Spleen (tissue), 11 donors: ENCODE measurements at regions not wholly inside any gene's neighbourhood (a gene's known extent, or its start where the extent isn't known, plus 50 kb on each side); places are given as distances from the start of the nearest gene placed in this dataset.

Experiments used
- DNase-seq: peaks from one replicate; pipeline ENCODE4 v3.0.0-alpha.2; 2020
- H3K27ac ChIP-seq, 8 donors: fragments of 200-600 bp; sonication (generic) in 7 of 8; 1 replicate in 4 of 8; 2 replicates in 4 of 8; pipeline versions ENCODE4 v1.5.0 to v1.8.0; 2016 to 2021; ENCODE audit warnings: inconsistent platforms in 4 of 8, mild to moderate bottlenecking in 4 of 8, moderate library complexity in 1 of 8
- H3K27me3 ChIP-seq, 7 donors: fragments of 200-600 bp; sonication (generic) in 6 of 7; replicated peaks in 1 of 7; 1 replicate in 4 of 7; 2 replicates in 3 of 7; pipeline versions ENCODE4 v1.5.0 to v1.8.0; 2016 to 2021; ENCODE audit warnings: inconsistent platforms in 3 of 7, mild to moderate bottlenecking in 1 of 7
- H3K36me3 ChIP-seq, 6 donors: fragments of 200-600 bp; sonication (generic) in 5 of 6; 1 replicate in 4 of 6; 2 replicates in 2 of 6; pipeline versions ENCODE4 v1.5.0 to v1.8.0; 2016 to 2021; ENCODE audit warnings: inconsistent platforms in 2 of 6
- H3K4me1 ChIP-seq, 6 donors: fragments of 200-600 bp; sonication (generic) in 5 of 6; 1 replicate in 3 of 6; 2 replicates in 3 of 6; pipeline versions ENCODE4 v1.5.0 to v1.8.0; 2016 to 2021; ENCODE audit warnings: inconsistent platforms in 3 of 6
- H3K4me3 ChIP-seq, 8 donors: fragments of 200-600 bp; sonication (generic) in 7 of 8; 1 replicate in 4 of 8; 2 replicates in 4 of 8; pipeline versions ENCODE4 v1.5.0 to v1.8.0; 2016 to 2021; ENCODE audit warnings: inconsistent platforms in 4 of 8, mild to moderate bottlenecking in 4 of 8, moderate library complexity in 2 of 8
- H3K9me3 ChIP-seq, 8 donors: fragments of 200-600 bp; sonication (generic) in 7 of 8; 1 replicate in 4 of 8; 2 replicates in 4 of 8; pipeline versions ENCODE4 v1.5.0 to v1.8.0; 2016 to 2021; ENCODE audit warnings: inconsistent platforms in 4 of 8
- POLR2A ChIP-seq, 3 donors: fragments of 450-650 bp; IDR thresholded peaks; one replicate each; pipeline ENCODE4 v1.5.1; 2017; ENCODE audit warnings: antibody characterized with exemption in 3 of 3, mild to moderate bottlenecking in 1 of 3
- POLR2AphosphoS5 ChIP-seq, 3 donors: sonication (generic); formaldehyde crosslinking; IDR thresholded peaks; one replicate each; pipeline ENCODE4 v1.5.1; 2017; ENCODE audit warnings: antibody characterized with exemption in 3 of 3
- WGBS, 5 donors: extraction: QIAGEN DNeasy Blood & Tissue Kit in 3 of 5; methylation state at CpG; one replicate each; pipeline versions ENCODE4 v1.1.5 to v1.1.7; 2013 to 2018; 5-methylcytosine and 5-hydroxymethylcytosine counted together
- intact Hi-C: fragments of 100-400 bp; cut with DNase I; formaldehyde crosslinking; loops from one replicate; pipeline ENCODE4 v1.15.0; 2023; ENCODE audit warnings: low total_unique reads
- TF ChIP-seq, protein P1 (sequence below), 11 experiments: fragments of 200-600 bp in 7 of 11; fragments of 450-650 bp in 4 of 11; sonication (generic) in 4 of 11; IDR thresholded peaks in 8 of 11; conservative IDR thresholded peaks in 3 of 11; 1 replicate in 7 of 11; 2 replicates in 4 of 11; pipeline versions ENCODE4 v1.4.0 to v1.8.0; 2016 to 2021; ENCODE audit warnings: antibody characterized with exemption in 11 of 11, inconsistent platforms in 4 of 11, mild to moderate bottlenecking in 1 of 11
- donor health status: healthy with polysubstance abuse.
- donor health status: DM: no; HTN: no; CAD: no; lungs with moderate emphysema.
- donor health status: DM: no; HTN: no; CAD: no.
- donor health status: Bipolar disorder and iron deficiency.
- donor health status: healthy.
- donor health status: DM: no; HTN: no; CAD: no.
- donor health status: DM: yes; HTN: yes; CAD: no.

DNA sequence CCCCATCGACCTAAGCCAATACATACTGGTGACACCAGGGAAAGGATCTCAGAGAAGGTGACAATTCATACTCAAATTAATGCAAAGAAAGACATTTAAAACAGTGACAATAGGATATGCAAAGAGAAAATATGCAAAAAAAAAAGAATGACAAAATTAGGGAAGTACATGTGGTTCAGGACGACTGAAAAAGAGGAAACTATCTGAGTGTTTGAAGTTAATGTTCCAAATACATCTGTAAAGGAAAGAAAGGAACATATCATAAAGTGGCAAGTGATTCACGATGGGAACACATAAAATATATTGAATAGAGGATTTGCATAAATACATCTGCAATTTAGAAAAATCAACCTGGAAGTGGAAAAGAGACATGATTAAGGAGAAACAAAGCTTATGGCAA, 441.4 kb downstream of the SLITRK5 start:
- DNase-seq = no peak
- Histone ChIP-seq H3K9me3 (no peaks in the 10 kb centered on the region), H3K4me1 (no peaks in the 10 kb centered on the region), H3K27me3 (no peaks in the 10 kb centered on the region), H3K4me3 (no peak overlapping the region), H3K36me3 (no peaks in the 10 kb centered on the region), H3K27ac (no peak overlapping the region)
- TF ChIP-seq, protein P1, sequence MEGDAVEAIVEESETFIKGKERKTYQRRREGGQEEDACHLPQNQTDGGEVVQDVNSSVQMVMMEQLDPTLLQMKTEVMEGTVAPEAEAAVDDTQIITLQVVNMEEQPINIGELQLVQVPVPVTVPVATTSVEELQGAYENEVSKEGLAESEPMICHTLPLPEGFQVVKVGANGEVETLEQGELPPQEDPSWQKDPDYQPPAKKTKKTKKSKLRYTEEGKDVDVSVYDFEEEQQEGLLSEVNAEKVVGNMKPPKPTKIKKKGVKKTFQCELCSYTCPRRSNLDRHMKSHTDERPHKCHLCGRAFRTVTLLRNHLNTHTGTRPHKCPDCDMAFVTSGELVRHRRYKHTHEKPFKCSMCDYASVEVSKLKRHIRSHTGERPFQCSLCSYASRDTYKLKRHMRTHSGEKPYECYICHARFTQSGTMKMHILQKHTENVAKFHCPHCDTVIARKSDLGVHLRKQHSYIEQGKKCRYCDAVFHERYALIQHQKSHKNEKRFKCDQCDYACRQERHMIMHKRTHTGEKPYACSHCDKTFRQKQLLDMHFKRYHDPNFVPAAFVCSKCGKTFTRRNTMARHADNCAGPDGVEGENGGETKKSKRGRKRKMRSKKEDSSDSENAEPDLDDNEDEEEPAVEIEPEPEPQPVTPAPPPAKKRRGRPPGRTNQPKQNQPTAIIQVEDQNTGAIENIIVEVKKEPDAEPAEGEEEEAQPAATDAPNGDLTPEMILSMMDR (IDR thresholded peaks at IDR 0.05 in 8 of 11, conservative IDR thresholded peaks at IDR 0.05 in 3 of 11) = no peak
- TF ChIP-seq POLR2A (IDR thresholded peaks at IDR 0.05) (no peak), POLR2AphosphoS5 (IDR thresholded peaks at IDR 0.05) (no peak)
- WGBS, 5 donors = 18 to 29% (median 23%) methylated on average over 3 of the region's 3 CpGs
- intact Hi-C loops = no loop called here

DNA sequence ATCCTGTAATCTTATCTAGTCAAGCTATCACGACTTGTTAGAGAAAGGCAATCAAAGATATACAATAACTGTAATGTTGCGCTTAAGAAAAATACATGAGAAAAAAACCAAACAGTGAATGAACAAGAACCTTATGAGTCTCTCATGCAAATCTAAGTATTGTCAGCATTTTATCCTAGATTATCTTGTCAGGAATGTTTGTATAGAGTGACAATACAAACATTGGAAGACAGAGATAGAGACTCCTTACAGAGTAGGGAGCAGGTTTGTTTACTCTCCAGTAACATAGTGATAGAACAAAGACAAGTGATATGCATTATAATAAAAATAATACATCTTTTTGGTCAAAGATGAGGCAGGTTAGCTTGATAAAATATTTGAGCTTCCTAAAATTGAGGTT, 444.8 kb downstream of the SLITRK5 start:
- no peak overlapping the region for H3K4me3 ChIP-seq
- H3K27ac ChIP-seq = no peak overlapping the region
- TF ChIP-seq POLR2AphosphoS5 (IDR thresholded peaks at IDR 0.05) = no peak
- TF ChIP-seq POLR2A (IDR thresholded peaks at IDR 0.05) = no peak
- TF ChIP-seq, protein P1 (IDR thresholded peaks at IDR 0.05 in 8 of 11, conservative IDR thresholded peaks at IDR 0.05 in 3 of 11) = no peak
- DNase-seq = no peak
- intact Hi-C loops = no loop called here
- WGBS, 5 donors = 43 to 79% (median 70%) methylated on average over 2 of the region's 2 CpGs
- H3K27me3 ChIP-seq = no peaks in the 10 kb centered on the region
- H3K9me3 ChIP-seq = peaks cover 0 to 4% (median 0%) of the 10 kb centered on the region in 8 donors
- H3K4me1 ChIP-seq = no peaks in the 10 kb centered on the region
- no peaks in the 10 kb centered on the region for H3K36me3 ChIP-seq

DNA sequence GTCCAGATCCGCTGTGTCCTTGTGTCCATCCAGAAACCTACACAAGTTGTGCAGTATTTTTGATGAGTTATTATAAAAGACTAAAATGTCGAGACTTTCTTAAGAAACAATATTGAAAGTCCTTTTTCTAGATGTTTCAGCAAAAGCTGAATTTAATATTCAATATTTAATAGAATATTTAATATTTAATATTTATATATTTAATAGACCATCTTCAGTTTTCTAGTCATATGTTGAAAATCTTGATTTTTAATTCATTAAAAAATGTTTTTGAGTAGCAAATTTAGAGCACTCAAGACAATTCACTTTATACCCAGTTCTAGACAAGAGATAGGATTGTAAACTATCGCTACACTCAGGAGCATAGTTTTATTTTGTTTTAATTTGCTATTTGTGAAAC, 447.8 kb downstream of the SLITRK5 start:
- peaks cover 0 to 11% (median 0%) of the 10 kb centered on the region in 8 donors for H3K9me3 ChIP-seq
- H3K36me3 ChIP-seq = no peaks in the 10 kb centered on the region
- no peak for DNase-seq
- WGBS, 5 donors = 68 to 85% (median 83%) methylated on average over 3 of the region's 3 CpGs
- intact Hi-C loops = no loop called here
- no peak overlapping the region for H3K27ac ChIP-seq
- TF ChIP-seq, protein P1 (IDR thresholded peaks at IDR 0.05 in 8 of 11, conservative IDR thresholded peaks at IDR 0.05 in 3 of 11) = no peak
- TF ChIP-seq POLR2A (IDR thresholded peaks at IDR 0.05) (no peak), POLR2AphosphoS5 (IDR thresholded peaks at IDR 0.05) (no peak)
- no peaks in the 10 kb centered on the region for H3K27me3 ChIP-seq
- H3K4me3 ChIP-seq = no peak overlapping the region
- H3K4me1 ChIP-seq = no peaks in the 10 kb centered on the region

- no peak overlapping the region for H3K4me3 ChIP-seq
- peaks cover 0 to 13% (median 0%) of the 10 kb centered on the region in 8 donors for H3K9me3 ChIP-seq
- intact Hi-C loops = no loop called here
- TF ChIP-seq POLR2A (IDR thresholded peaks at IDR 0.05) = no peak
- no peak for TF ChIP-seq POLR2AphosphoS5 (IDR thresholded peaks at IDR 0.05)
- TF ChIP-seq, protein P1 (IDR thresholded peaks at IDR 0.05 in 8 of 11, conservative IDR thresholded peaks at IDR 0.05 in 3 of 11) = no peak
- no peak for DNase-seq
- no peaks in the 10 kb centered on the region for H3K36me3 ChIP-seq
- no peaks in the 10 kb centered on the region for H3K27me3 ChIP-seq
- H3K27ac ChIP-seq = no peak overlapping the region
- H3K4me1 ChIP-seq = no peaks in the 10 kb centered on the region
Observed at GRCh38 chr13:88124142-88124541, 453.0 kb downstream of the SLITRK5 start.
